Kidney epithelial cell (primary cell): ENCODE measurements at regions not wholly inside any gene's neighbourhood (a gene's known extent, or its start where the extent isn't known, plus 50 kb on each side); places are given as distances from the start of the nearest gene placed in this dataset.

Experiments used
- DNase-seq: peaks from one replicate; pipeline ENCODE4 v3.0.0-alpha.2; 2010; ENCODE audit warnings: low read depth
- H3K27me3 ChIP-seq: 2 replicates; pipeline ENCODE4 v1.6.0; 2011; ENCODE audit warnings: low read length; ENCODE audit not compliant: control insufficient read depth, insufficient read depth
- H3K36me3 ChIP-seq: 2 replicates; pipeline ENCODE4 v1.5.1; 2011; ENCODE audit warnings: low read length; ENCODE audit not compliant: control insufficient read depth, insufficient read depth
- H3K4me3 ChIP-seq: 2 replicates; pipeline ENCODE4 v1.5.1; 2011; ENCODE audit warnings: low read depth, mild to moderate bottlenecking, control low read depth, low read length
- CTCF ChIP-seq: IDR thresholded peaks from 2 replicates; pipeline ENCODE4 v1.5.1; 2011; ENCODE audit warnings: mild to moderate bottlenecking, moderate library complexity, low read length, control low read depth, inconsistent platforms; ENCODE audit not compliant: insufficient read depth, poor library complexity, severe bottlenecking

- DNase-seq = no peak
- no peak for TF ChIP-seq CTCF
- no peaks in the 10 kb centered on the region for H3K36me3 ChIP-seq
Observed at GRCh38 chr13:88627071-88627470, 955.9 kb downstream of the SLITRK5 start.

GRCh38 chr13:88628882-88629281 is 957.7 kb downstream of the SLITRK5 start:
- TF ChIP-seq CTCF = no peak

More at GRCh38 chr13:88627071-88627470, 955.9 kb downstream of the SLITRK5 start:
- Histone ChIP-seq H3K27me3 (no peaks in the 10 kb centered on the region), H3K4me3 (no peak overlapping the region)

GRCh38 chr13:88637935-88638334 is 966.8 kb downstream of the SLITRK5 start:
- TF ChIP-seq CTCF = no peak
- no peaks in the 10 kb centered on the region for H3K27me3 ChIP-seq
- DNase-seq = no peak
- no peak overlapping the region for H3K4me3 ChIP-seq
- no peaks in the 10 kb centered on the region for H3K36me3 ChIP-seq

More at GRCh38 chr13:88628882-88629281, 957.7 kb downstream of the SLITRK5 start:
- Histone ChIP-seq H3K36me3 (no peaks in the 10 kb centered on the region), H3K4me3 (no peak overlapping the region), H3K27me3 (no peaks in the 10 kb centered on the region)
- no peak for DNase-seq

- Histone ChIP-seq H3K36me3 (no peaks in the 10 kb centered on the region), H3K4me3 (no peak overlapping the region), H3K27me3 (no peaks in the 10 kb centered on the region)
- no peak for DNase-seq
- TF ChIP-seq CTCF = no peak
Observed at GRCh38 chr13:88643233-88643632, 972.1 kb downstream of the SLITRK5 start.

GRCh38 chr13:88648598-88649373 is 977.6 kb downstream of the SLITRK5 start:
- Histone ChIP-seq H3K27me3 (no peaks in the 10 kb centered on the region), H3K4me3 (no peak overlapping the region), H3K36me3 (no peaks in the 10 kb centered on the region)
- no peak for DNase-seq
- no peak for TF ChIP-seq CTCF

- TF ChIP-seq CTCF = no peak
- H3K27me3 ChIP-seq = no peaks in the 10 kb centered on the region
- no peak overlapping the region for H3K4me3 ChIP-seq
- H3K36me3 ChIP-seq = no peaks in the 10 kb centered on the region
- no peak for DNase-seq
Observed at GRCh38 chr13:88649855-88650254, 978.7 kb downstream of the SLITRK5 start.
